Hematopoietic multipotent progenitor cell treated with erythropoietin and hydrocortisone succinate and interleukin-3 and kit ligand, for 15 days (in vitro differentiated cells): ENCODE measurements at regions not wholly inside any gene's neighbourhood (a gene's known extent, or its start where the extent isn't known, plus 50 kb on each side); places are given as distances from the start of the nearest gene placed in this dataset.
"Not testable (repeated sequence)": the region's sequence is repeated elsewhere in the genome, so short reads cannot be mapped to it uniquely, and the experiment has no call there.

ENCODE experiments used
- DNase-seq: peaks from one replicate; pipeline ENCODE4 v3.0.0-alpha.2; 2015; ENCODE audit warnings: low spot score

DNA sequence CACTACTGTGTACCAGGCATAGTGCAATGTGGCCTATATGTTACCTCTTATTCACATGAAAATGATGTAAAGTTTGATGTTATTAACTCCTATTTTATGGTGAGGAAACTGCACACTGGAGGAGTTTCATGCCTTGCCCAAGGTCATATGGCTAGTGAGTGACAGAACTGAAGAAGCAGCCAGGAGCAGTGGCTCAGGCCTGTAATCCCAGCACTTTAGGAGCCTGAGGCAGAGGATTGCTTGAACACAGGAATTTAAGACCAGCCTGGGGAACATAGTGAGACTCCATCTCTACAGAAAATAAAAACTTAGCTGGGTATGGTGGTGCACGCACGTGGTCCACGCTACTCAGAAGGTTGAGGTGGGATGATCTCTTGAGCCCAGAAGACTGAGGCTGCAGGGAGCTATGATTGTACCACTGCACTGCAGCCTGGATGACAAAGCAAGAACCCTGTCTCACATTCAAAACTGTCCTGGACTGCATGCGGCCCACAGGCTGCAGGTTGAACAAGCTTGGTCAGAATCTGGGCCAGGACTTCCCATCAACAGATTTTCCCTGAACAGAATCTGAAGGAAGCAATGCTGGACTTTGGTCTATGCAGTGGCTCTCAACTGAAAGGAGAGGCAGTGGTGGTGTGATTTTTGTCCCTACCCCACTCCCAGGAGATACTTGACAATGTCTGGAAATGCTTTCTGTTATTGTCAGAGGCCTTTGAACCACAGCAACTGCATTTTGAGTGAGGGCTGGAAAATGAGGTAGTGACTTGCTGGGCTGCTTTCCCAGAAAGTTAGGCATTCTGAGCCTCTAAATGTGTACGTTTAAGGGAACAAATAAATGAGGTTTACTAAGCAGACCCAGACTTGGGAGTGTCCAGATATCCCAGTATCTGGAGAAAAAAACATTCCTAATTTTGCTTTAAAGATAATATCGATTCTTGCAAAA is 479.5 kb downstream of the TMEM114 start:
- no peak for DNase-seq

DNA sequence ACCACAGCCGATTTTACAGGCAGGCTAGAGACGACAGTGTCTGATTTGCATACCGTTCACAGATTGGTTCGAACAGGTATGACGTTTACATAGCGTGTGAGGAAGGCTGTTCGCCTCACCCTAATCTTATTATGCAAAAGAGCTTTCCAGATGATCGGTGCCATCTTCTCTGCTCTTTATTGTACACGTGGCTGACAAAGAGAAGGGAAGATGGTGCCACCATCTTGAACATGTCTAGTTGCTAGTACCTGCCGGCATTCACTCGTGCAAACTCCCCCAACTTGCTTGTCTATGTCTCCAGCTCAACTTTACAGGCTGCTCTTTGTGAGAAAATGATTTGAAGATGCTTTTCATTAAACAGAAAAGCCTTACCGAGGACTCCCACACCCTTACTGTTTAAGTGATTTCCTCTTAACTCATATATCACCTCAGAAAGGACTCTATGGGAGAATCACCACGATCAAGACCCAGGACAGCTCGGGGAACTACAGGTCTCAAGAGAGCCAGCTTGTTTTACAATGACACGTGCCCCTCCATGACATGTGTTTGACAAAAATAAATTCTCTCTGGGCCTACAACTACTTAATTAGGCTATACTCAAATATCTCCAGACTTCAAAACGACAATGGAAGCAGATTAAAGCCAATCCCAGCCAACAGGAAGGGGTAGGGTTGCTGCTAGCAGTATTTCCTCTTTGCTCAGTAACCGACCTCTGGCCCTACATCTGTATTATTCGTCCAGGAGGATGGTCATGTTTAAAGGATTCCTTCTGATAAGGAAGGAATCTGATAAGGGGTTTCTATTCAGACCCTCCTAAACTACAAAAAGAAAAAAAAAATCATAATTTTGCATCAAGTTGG is 480.6 kb downstream of the TMEM114 start:
- DNase-seq: no peak

DNA sequence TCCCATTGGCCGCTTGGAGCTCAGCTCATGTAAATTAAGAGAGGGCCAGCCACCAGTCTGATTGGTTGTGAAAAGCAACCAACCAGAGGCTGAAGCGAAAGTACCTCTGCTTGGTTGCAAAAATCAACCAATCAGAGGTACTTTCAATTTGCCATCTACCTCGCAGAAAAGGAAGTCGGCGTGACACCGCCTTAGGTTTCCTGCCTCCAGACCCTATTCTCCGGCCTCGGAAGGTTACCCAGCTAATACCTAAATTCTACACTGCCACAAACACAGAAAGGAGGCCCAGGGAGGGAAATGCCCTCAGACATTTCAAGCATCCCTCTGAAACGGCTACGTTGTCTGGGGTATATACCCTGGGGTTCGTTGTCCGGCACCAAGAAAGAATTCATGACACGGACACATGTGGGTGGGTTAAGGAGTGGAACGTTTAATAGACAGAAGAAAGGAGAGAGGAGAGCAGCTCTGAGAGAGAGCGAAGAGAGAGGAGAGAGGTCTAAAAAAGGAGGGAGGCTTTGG is 481.3 kb downstream of the TMEM114 start:
- DNase-seq: no peak

DNA sequence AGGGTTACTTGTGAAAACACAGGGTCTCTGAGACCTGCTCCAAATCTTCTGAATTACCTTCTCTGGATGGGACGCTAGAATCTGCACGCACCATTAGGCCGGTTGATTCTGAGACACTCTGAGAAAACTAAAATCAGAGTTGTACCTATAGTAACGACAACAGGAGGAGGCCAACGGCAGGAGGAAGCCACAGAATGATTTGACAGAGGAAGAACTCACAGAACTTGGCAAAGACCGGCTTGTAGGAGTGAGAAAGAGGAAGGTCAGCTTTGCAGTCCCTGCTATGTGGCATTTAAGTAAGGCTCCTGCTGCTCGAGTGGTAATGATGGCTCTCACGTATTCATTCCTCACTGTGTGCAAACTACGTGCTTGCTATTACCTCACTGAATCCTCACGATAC is 483.0 kb downstream of the TMEM114 start:
- no peak for DNase-seq

DNA sequence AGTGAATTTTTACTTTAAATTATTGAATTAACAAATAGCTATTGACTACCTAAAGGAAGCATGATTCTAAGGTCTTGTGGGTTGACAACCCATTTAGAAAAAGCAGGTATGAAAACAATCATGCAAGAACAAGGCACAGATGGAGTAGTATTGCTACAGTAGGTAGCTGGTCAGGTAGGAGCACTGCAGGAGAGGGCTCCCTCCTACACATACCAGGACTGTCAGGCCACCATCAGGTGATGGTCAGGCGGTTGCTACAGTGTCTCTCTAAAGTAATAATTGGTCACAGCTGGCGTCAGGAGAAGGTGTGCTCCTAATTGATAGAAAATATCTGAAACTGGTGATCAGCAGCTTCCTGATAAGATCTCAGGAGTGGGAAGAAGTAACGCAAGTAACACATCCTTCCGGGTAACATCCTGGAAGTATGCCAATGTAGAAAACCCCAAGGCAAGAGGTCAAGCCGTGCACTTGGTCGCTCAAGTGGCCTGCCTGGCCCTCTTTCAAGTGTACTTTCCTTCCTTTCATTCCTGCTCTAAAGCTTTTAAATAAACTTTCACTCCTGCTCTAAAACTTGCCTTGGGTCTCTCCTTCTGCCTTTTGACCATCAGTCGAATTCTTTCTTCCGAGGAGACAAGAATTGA is 486.5 kb downstream of the TMEM114 start:
- DNase-seq: no peak

DNA sequence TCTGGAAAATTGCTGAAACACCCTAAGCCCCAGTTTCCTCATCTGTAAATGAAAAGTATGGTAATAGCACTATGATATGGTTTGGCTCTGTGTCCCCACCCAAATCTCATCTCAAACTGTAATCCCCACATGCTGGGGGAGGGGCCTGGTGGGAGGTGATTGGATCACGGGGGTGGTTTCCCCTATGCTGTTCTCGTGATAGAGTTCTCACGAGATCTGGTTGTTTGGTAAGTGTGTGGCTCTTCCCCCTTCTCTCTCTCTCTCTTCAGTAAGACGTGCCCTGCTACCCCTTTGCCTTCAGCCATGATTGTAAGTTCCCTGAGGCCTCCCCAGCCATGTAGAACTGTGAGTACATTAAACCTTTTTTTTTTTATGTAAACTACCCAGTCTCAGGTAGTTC is 490.7 kb downstream of the TMEM114 start:
- no peak for DNase-seq

DNA sequence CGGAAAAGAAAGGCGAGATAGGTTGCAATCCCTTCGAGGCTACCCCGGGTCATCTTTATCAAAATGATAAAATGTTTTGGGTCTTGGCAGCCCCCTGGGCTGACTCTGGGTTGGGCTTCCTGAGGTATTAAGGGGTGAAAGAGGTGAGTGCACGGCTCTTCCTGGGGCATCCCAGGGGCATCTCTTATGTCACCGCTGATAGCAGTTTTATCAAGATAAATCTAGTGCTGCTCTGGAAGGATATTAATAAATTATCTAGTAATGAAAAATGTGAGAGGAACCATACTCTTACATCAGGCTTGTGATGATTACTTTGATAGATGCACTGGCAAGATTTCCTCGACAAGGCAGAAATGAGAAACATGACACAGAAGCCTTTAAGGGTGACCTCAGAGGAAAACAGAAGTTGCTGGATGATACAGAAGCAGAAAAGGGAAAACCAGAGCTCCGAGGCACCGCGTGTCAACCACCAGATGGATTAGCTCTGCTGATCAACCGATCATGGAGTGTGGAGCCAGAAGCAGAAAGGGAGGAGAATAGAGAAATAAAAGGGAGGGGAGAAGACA is 491.3 kb downstream of the TMEM114 start:
- DNase-seq: no peak

DNA sequence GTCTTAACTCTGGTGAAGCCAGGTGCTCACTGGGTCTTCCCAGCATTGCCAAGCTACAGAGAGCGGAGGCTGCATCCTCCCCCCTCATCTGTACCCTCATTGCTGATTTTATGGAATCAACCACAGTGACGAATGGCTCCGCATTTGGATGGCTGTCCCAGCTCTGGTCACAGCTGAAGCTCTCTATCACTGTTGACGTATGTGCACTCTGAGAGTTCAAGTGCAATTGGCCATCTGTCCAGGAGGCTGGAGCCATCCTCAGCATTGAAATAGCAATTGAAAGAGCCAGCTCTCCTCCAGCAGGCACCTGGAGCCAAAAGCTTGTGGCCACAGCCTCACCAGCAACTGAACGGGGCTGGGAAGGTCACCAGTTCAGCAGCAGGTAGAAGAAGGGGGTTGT is 494.1 kb downstream of the TMEM114 start:
- no peak for DNase-seq

DNA sequence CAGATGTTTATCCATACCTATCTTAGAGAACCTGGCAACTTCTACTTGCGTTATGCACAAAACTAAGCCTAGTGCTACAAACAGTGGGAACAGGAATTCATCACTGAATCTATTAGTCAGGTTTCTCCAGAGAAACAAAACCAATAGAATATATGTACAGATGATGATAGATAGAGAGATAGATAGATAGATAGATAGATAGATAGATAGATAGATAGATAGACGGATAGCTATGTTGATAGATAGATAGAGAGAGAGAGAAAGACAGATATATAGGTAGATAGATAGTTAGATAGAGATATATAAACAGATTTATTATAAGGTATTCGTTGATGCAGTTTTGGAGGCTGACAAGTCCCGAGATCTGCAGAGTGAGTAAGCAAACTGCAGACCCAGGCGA is 495.6 kb downstream of the TMEM114 start:
- no peak for DNase-seq

DNA sequence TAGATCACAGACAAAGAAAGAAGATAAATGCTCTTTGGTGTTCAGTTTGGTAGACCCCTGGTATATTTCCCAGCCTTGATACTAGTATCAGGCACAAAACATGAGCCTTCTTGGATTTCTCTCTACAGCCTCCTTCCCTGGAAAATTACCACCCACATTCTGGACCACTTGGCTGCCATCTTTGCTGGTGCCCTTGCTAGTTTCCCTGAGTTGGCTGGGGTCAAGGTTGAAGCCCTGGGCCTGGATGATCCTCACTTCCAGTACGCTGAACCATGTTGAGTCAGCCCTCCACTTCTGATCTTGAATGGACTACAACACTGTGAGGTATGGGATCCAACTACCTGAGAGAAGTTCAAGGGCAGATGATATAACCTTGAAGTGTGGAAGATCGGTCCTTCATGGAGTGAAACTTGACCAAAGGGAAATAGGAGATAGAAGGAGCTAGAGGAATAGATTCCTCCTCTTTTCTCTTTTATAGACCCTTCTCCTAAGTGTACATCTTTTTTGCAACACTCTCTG is 501.4 kb downstream of the TMEM114 start:
- DNase-seq: no peak

DNA sequence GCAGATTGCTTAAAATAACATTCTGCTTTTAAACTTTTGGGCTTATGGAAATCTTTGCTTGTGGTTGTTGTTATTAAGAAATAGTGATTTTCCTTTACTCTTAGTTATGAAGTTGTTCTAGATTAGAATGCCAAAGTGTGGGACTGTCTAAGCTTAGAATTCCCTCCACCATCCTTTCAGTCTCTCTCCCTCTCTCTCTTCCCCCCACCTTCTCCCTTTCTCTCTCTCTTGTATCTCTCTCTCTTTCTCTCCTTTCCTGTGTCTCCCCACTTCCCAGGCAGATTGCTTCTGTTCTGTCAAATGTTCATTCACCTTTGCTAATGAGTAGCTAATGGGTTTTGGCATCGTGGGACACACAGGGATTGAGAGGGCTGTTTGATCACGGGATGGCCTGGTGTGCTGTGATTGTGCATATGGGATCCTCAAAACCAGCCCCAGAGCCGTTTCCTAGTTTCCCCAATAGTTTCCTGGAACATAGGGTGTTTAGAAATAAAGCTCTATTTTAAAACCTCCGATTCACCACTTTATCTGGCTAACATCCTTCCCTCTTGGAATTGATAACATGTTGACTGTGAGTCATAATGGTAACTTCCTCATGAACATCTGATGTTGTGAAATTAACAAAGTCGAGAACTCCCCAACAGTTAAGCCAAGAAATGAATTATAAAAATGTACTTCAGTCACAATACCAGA is 502.6 kb downstream of the TMEM114 start:
- DNase-seq: no peak

DNA sequence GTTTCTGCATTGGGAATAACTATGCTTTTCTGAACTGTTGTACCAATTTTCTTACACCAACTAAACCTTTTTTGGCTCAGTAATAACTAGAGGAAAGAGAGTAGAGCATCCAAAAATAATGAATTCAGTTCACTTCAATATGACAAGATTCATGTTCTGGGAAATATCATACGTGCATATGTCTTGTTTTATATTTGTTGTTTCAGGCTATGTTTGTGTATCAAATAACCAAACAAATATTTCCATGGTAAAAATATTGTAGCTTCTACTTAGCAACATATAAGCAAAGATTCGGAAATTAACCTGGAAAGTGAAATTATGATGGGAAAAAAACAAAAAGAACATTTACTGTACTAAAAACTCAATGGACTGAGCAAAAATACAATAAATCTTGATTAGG is 503.2 kb downstream of the TMEM114 start:
- DNase-seq: no peak

DNA sequence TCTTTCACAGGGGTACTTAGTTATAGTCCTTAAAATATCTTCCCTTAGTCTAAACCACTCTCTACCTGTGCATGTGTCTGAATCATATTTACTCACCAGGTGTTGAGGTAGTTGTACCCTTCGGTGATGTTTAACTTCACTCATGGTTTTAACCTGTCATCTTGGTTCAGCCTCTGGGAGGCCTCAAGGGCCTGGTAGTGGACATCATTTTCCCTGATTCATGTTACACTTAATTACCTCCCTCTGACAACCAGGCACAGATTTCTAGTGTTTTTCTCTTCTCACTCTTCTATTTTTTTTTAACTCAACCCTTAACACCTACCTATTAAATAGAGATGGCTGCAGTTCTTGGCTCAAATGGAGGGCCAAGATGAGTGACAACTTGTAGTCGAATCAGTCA is 505.4 kb downstream of the TMEM114 start:
- DNase-seq: no peak

DNA sequence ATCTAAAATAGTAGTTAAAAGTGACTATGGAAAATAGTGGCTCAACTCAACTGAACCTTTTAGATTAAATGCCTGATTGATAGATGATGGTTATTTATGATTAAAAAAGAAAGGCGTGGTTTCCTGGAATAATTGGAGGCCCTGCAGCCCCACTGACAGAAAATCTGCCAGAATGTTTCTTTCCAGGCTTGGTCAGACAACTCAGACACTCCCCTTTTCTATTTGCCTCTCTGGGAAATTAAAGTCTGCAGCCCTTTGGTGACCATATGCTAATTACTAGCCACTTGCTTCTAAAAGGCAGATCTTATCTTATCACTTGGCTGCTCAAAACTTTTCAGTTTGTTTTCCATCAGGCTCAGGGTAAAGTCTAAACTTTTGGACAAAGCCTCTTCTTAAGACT is 506.0 kb downstream of the TMEM114 start:
- DNase-seq: no peak

DNA sequence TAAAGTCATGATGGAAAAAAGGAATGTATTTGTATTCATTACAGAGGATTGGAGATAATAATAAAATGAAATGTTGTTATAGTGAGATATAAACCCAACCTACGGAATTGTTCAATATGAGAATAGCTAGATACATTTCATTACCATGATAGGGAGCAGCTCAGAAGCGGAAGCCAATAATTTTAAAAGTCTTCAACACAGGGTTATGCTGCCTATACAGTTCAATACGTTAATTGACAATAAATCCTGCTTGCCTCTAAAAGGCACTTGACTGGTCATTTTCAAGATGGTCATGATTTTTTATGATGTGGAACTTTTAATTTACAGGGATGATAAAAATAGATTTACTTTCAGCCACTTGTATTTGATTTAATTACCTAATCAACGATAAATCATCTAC is 506.8 kb downstream of the TMEM114 start:
- no peak for DNase-seq

DNA sequence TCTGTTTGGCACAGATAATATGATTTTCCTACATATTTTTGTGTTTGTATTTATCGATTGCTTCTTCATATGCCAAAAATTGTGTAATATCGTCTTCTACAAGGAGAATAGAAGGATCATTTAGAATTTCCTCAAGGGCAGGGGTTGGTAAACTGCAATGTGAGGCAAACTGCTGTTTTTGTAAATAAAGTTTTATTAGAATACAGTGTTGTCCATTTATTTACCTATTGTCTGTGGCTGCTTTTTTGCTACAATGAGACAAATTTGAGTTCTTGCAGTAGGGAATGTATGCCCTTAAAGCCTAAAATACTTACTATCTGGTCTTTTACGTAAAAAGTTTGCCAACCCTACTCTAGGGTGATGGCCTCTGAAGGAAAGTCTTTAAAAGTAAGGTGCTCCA is 509.5 kb downstream of the TMEM114 start:
- DNase-seq: no peak

DNA sequence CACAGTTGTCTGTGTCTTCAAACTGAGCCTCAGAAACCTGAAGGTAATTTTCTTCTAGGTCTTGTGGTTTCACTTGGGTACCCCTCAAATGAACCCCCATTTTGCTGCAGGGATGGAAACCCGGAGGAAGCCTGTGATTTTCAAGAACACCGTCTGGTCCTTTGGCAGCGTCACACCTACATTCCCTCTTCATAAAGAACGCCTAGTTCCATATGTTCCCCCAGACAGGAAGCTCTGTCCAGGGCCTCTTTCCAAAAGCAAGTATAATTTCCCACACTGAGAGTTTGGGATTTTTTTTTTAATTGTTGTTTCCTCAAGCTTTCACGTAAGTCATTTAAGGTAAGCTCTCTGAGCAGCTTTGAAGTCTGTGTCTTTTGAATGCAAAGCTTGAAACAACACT is 515.0 kb downstream of the TMEM114 start:
- DNase-seq: no peak

DNA sequence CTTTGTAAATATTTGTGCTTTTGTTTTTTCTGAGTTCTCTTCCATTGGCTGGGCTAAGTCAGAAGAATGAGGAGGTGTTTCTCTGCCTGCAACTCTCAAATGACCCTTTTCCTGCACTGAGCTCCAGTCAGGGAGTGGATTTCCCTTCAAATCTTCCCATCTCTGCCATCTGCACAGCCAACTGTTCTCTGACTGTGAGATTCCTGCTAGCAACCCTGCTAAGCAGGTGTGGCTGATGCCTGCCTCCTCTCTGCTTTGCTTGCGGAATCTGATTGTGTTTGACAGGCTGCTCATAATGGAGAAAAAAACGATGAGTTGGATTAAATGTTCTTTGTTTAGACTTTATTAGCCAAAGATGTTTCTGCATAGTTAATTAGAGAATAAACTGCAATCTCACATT is 519.8 kb downstream of the TMEM114 start:
- no peak for DNase-seq

DNA sequence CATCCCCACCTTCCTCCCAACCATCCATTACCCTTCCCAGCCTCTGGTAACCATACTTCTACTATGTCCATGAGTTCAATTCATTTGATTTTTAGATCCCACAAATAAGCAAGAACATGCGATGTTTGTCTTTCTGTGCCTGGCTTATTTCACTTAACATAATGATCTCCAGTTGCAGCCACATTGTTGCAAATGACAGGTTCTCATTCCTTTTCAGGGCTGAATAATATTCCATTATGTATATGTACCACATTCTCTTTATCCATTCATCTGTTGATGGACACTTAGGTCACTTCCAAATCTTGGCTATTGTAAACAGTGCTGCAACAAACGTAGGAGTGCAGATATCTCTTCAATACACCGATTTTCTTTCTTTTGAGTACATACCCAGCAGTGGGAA is 522.1 kb downstream of the TMEM114 start:
- DNase-seq: not testable (repeated sequence)

DNA sequence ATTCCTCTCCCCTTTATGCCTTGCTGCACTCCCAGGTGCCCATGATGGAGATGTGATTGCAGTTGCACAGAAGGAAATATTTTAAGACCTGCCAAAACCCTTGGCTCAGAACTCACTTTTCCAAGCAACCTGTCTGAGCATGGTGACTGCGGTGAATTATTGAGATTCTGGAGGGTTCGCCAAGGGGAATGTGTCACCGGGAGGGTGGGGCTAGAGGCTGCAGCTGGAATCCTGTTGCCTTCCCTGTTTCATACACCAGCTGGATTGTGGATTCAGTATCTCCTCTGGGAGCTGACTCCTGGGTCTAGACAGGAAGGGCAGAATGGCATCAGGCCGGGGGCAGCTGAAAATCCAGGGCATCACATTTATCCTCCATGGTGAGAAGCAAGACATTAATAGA is 527.2 kb downstream of the TMEM114 start:
- no peak for DNase-seq

DNA sequence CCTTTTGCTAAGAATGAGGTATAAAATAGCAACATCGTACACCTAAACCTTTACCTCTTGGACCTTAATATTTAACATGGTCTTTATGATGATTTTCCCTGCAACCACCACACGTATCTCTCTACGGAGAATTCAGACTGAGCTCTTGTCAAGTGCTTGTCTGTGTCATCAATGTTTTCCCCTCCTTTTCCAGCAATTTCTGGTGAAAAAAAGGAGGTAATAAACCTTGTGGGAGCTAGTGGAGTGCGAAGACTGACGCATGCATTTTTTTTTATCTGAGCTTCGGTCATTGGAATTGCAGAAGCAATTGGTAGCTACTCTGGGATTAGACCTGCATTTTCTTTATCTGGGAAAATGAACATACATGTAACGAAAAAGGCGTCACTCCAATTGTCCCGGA is 527.6 kb downstream of the TMEM114 start:
- no peak for DNase-seq
